NCI-H1092 treated with DMSO at 0.1 percent for 48 hours (cell line): ENCODE measurements at regions not wholly inside any gene's neighbourhood (a gene's known extent, or its start where the extent isn't known, plus 50 kb on each side); places are given as distances from the start of the nearest gene placed in this dataset.

Experiments
- DNase-seq: peaks from one replicate; lab custom pipeline; 2025; lab: John Stamatoyannopoulos, UW

- no peak for DNase-seq
These were observed 156.7 kb downstream of the AXIN2 start for GRCh38 chr17:65404761-65405160.

- no peak for DNase-seq
These were observed 157.8 kb downstream of the AXIN2 start for GRCh38 chr17:65403626-65404025.

GRCh38 chr17:65402513-65403496, 158.6 kb downstream of the AXIN2 start:
- no peak for DNase-seq

GRCh38 chr17:65401561-65401960, 159.9 kb downstream of the AXIN2 start:
- no peak for DNase-seq

GRCh38 chr17:65400701-65401100, 160.7 kb downstream of the AXIN2 start:
- no peak for DNase-seq

GRCh38 chr17:65398040-65398787, 163.2 kb downstream of the AXIN2 start:
- no peak for DNase-seq

GRCh38 chr17:65395924-65396323, 165.5 kb downstream of the AXIN2 start:
- DNase-seq = no peak

GRCh38 chr17:65394811-65395472, 166.5 kb downstream of the AXIN2 start:
- no peak for DNase-seq

- no peak for DNase-seq
These were observed 167.9 kb downstream of the AXIN2 start for GRCh38 chr17:65393514-65393913.

GRCh38 chr17:65389949-65390348, 171.5 kb downstream of the AXIN2 start:
- no peak for DNase-seq

- no peak for DNase-seq
These were observed 172.0 kb downstream of the AXIN2 start for GRCh38 chr17:65389426-65389825.

- DNase-seq = no peak
These were observed 172.5 kb downstream of the AXIN2 start for GRCh38 chr17:65388911-65389310.

GRCh38 chr17:65387322-65387721, 174.1 kb downstream of the AXIN2 start:
- no peak for DNase-seq

GRCh38 chr17:65385726-65386125, 175.7 kb downstream of the AXIN2 start:
- no peak for DNase-seq

GRCh38 chr17:65385071-65385470, 176.4 kb downstream of the AXIN2 start:
- DNase-seq = no peak

- no peak for DNase-seq
These were observed 180.3 kb downstream of the AXIN2 start for GRCh38 chr17:65381152-65381551.

GRCh38 chr17:65374966-65375365, 186.5 kb downstream of the AXIN2 start:
- DNase-seq = no peak

- DNase-seq = no peak
These were observed 189.7 kb downstream of the AXIN2 start for GRCh38 chr17:65371702-65372101.

- no peak for DNase-seq
These were observed 190.7 kb downstream of the AXIN2 start for GRCh38 chr17:65370669-65371131.

GRCh38 chr17:65368341-65368740, 193.1 kb downstream of the AXIN2 start:
- DNase-seq = no peak

GRCh38 chr17:65366102-65366844, 195.2 kb downstream of the AXIN2 start:
- DNase-seq = no peak

GRCh38 chr17:65365169-65365568, 196.3 kb downstream of the AXIN2 start:
- DNase-seq = no peak
